HG02678 (cell line): ENCODE measurements at regions not wholly inside any gene's neighbourhood (a gene's known extent, or its start where the extent isn't known, plus 50 kb on each side); places are given as distances from the start of the nearest gene placed in this dataset.

ENCODE experiments used
- ATAC-seq: cut with Tn5 transposase; IDR thresholded peaks from one replicate; pipeline ENCODE4 v1.9.1; 2021; ENCODE audit warnings: mild to moderate bottlenecking, moderate library complexity; ENCODE audit not compliant: unreplicated experiment

GRCh38 chr1:30277911-30278310 lies 445.5 kb downstream of the MATN1 start:
- no peak for ATAC-seq

GRCh38 chr1:30277415-30277814 lies 446.0 kb downstream of the MATN1 start:
- ATAC-seq: no peak

- ATAC-seq: no peak
These were observed 447.2 kb downstream of the MATN1 start for GRCh38 chr1:30275926-30276764.

- ATAC-seq: no peak
These were observed 448.3 kb downstream of the MATN1 start for GRCh38 chr1:30274976-30275621.

GRCh38 chr1:30274173-30274970 lies 449.0 kb downstream of the MATN1 start:
- no peak for ATAC-seq

GRCh38 chr1:30273456-30273855 lies 449.9 kb downstream of the MATN1 start:
- ATAC-seq: no peak

GRCh38 chr1:30273021-30273325 lies 450.4 kb downstream of the MATN1 start:
- no peak for ATAC-seq

GRCh38 chr1:30272277-30273020 lies 450.9 kb downstream of the MATN1 start:
- ATAC-seq: no peak

GRCh38 chr1:30271401-30272276 lies 451.7 kb downstream of the MATN1 start:
- no peak for ATAC-seq

- no peak for ATAC-seq
These were observed 452.9 kb downstream of the MATN1 start for GRCh38 chr1:30270461-30270860.

GRCh38 chr1:30268923-30269666 lies 454.3 kb downstream of the MATN1 start:
- no peak for ATAC-seq

- ATAC-seq: no peak
These were observed 455.5 kb downstream of the MATN1 start for GRCh38 chr1:30267856-30268255.

GRCh38 chr1:30267046-30267445 lies 456.3 kb downstream of the MATN1 start:
- no peak for ATAC-seq

- ATAC-seq: no peak
These were observed 458.0 kb downstream of the MATN1 start for GRCh38 chr1:30265127-30266070.

GRCh38 chr1:30264672-30265025 lies 458.7 kb downstream of the MATN1 start:
- ATAC-seq: no peak

GRCh38 chr1:30263888-30264671 lies 459.3 kb downstream of the MATN1 start:
- ATAC-seq: no peak

GRCh38 chr1:30263405-30263804 lies 460.0 kb downstream of the MATN1 start:
- no peak for ATAC-seq

- no peak for ATAC-seq
These were observed 461.2 kb downstream of the MATN1 start for GRCh38 chr1:30262158-30262557.
